RWPE2 (cell line): ENCODE measurements at regions not wholly inside any gene's neighbourhood (a gene's known extent, or its start where the extent isn't known, plus 50 kb on each side); places are given as distances from the start of the nearest gene placed in this dataset.

Experiments used
- ATAC-seq: fragments of 200-7000 bp; cut with Tn5 transposase; 3 replicates; pipeline ENCODE4 v1.9.1; 2021; ENCODE audit warnings: low read depth
- DNase-seq: peaks from one replicate; pipeline ENCODE4 v3.0.0-alpha.2; 2020; ENCODE audit warnings: low spot score
- H3K27ac ChIP-seq: fragments of 450-650 bp; 2 replicates; pipeline ENCODE4 v1.5.1; 2017; ENCODE audit warnings: mild to moderate bottlenecking; ENCODE audit not compliant: poor library complexity, severe bottlenecking
- H3K27me3 ChIP-seq: fragments of 250-450 bp; sonication (Bioruptor Pico); 2 replicates; pipeline ENCODE4 v1.5.1; 2021; ENCODE audit warnings: mild to moderate bottlenecking, moderate library complexity; ENCODE audit not compliant: insufficient read depth, poor library complexity, severe bottlenecking
- H3K36me3 ChIP-seq: fragments of 250-450 bp; sonication (Bioruptor Pico); 2 replicates; pipeline ENCODE4 v1.5.1; 2020; ENCODE audit warnings: low read depth, mild to moderate bottlenecking, moderate library complexity
- H3K4me1 ChIP-seq: fragments of 250-450 bp; sonication (Bioruptor Pico); 2 replicates; pipeline ENCODE4 v1.5.1; 2021; ENCODE audit warnings: mild to moderate bottlenecking, moderate library complexity; ENCODE audit not compliant: insufficient read depth, poor library complexity, severe bottlenecking
- H3K4me3 ChIP-seq: fragments of 250-450 bp; sonication (Bioruptor Pico); 2 replicates; pipeline ENCODE4 v1.5.1; 2021; ENCODE audit warnings: mild to moderate bottlenecking, moderate library complexity; ENCODE audit not compliant: severe bottlenecking
- H3K9me3 ChIP-seq: fragments of 250-450 bp; sonication (Bioruptor Pico); 2 replicates; pipeline ENCODE4 v1.5.1; 2021; ENCODE audit warnings: mild to moderate bottlenecking, moderate library complexity; ENCODE audit not compliant: severe bottlenecking
- CTCF ChIP-seq: fragments of 450-650 bp; IDR thresholded peaks from one replicate; pipeline ENCODE4 v1.5.1; 2017; ENCODE audit warnings: mild to moderate bottlenecking, moderate library complexity; ENCODE audit not compliant: poor library complexity, severe bottlenecking

- Histone ChIP-seq H3K27me3 (no peaks in the 10 kb centered on the region), H3K27ac (no peak overlapping the region), H3K36me3 (no peaks in the 10 kb centered on the region), H3K4me1 (no peaks in the 10 kb centered on the region), H3K4me3 (no peak overlapping the region), H3K9me3 (no peaks in the 10 kb centered on the region)
- ATAC-seq (no peak), DNase-seq (no peak)
- no peak for TF ChIP-seq CTCF
These were observed 283.8 kb downstream of the C3orf38 start for GRCh38 chr3:88433568-88433967.

GRCh38 chr3:88434001-88434400 lies 284.2 kb downstream of the C3orf38 start:
- TF ChIP-seq CTCF: no peak
- Histone ChIP-seq H3K27me3 (no peaks in the 10 kb centered on the region), H3K36me3 (no peaks in the 10 kb centered on the region), H3K4me1 (no peaks in the 10 kb centered on the region), H3K9me3 (no peaks in the 10 kb centered on the region), H3K27ac (no peak overlapping the region), H3K4me3 (no peak overlapping the region)
- ATAC-seq (no peak), DNase-seq (no peak)

- Histone ChIP-seq H3K27ac (no peak overlapping the region), H3K27me3 (no peaks in the 10 kb centered on the region), H3K4me3 (no peak overlapping the region), H3K4me1 (no peaks in the 10 kb centered on the region), H3K9me3 (no peaks in the 10 kb centered on the region), H3K36me3 (no peaks in the 10 kb centered on the region)
- DNase-seq: no peak
- ATAC-seq: no peak
- no peak for TF ChIP-seq CTCF
These were observed 290.9 kb downstream of the C3orf38 start for GRCh38 chr3:88440701-88441100.

- no peaks in the 10 kb centered on the region for H3K4me1 ChIP-seq
- no peak for TF ChIP-seq CTCF
- H3K27ac ChIP-seq: no peak overlapping the region
- no peaks in the 10 kb centered on the region for H3K27me3 ChIP-seq
- ATAC-seq (no peak), DNase-seq (no peak)
- no peaks in the 10 kb centered on the region for H3K9me3 ChIP-seq
- H3K36me3 ChIP-seq: no peaks in the 10 kb centered on the region
- no peak overlapping the region for H3K4me3 ChIP-seq
These were observed 293.3 kb downstream of the C3orf38 start for GRCh38 chr3:88443066-88443465.

GRCh38 chr3:88444251-88444650 lies 294.5 kb downstream of the C3orf38 start:
- no peak for DNase-seq

More at GRCh38 chr3:88444251-88444650, 294.5 kb downstream of the C3orf38 start:
- TF ChIP-seq CTCF: no peak
- no peaks in the 10 kb centered on the region for H3K36me3 ChIP-seq
- no peaks in the 10 kb centered on the region for H3K9me3 ChIP-seq
- no peaks in the 10 kb centered on the region for H3K27me3 ChIP-seq
- ATAC-seq: no peak
- H3K27ac ChIP-seq: no peak overlapping the region
- no peak overlapping the region for H3K4me3 ChIP-seq
- H3K4me1 ChIP-seq: no peaks in the 10 kb centered on the region
